Fibroblast of the aortic adventitia (primary cell): ENCODE measurements at regions not wholly inside any gene's neighbourhood (a gene's known extent, or its start where the extent isn't known, plus 50 kb on each side); places are given as distances from the start of the nearest gene placed in this dataset.

ENCODE experiments used
- DNase-seq: peaks from one replicate; pipeline ENCODE4 v3.0.0-alpha.2; 2010; ENCODE audit warnings: low read depth
- H3K4me3 ChIP-seq: 2 replicates; pipeline ENCODE4 v1.5.1; 2011; ENCODE audit warnings: low read depth, mild to moderate bottlenecking, control low read depth, low read length, moderate library complexity
- TF ChIP-seq, protein P1 (sequence below): IDR thresholded peaks from 2 replicates; pipeline ENCODE4 v1.5.1; 2011; ENCODE audit warnings: mild to moderate bottlenecking, low read length, control low read depth, inconsistent platforms; ENCODE audit not compliant: insufficient read depth

- H3K4me3 ChIP-seq: no peak overlapping the region
- DNase-seq: no peak
- TF ChIP-seq, protein P1, sequence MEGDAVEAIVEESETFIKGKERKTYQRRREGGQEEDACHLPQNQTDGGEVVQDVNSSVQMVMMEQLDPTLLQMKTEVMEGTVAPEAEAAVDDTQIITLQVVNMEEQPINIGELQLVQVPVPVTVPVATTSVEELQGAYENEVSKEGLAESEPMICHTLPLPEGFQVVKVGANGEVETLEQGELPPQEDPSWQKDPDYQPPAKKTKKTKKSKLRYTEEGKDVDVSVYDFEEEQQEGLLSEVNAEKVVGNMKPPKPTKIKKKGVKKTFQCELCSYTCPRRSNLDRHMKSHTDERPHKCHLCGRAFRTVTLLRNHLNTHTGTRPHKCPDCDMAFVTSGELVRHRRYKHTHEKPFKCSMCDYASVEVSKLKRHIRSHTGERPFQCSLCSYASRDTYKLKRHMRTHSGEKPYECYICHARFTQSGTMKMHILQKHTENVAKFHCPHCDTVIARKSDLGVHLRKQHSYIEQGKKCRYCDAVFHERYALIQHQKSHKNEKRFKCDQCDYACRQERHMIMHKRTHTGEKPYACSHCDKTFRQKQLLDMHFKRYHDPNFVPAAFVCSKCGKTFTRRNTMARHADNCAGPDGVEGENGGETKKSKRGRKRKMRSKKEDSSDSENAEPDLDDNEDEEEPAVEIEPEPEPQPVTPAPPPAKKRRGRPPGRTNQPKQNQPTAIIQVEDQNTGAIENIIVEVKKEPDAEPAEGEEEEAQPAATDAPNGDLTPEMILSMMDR: no peak
These were observed 244.6 kb downstream of the ARPP21 start for GRCh38 chr3:35883929-35884328.

GRCh38 chr3:35894735-35895134, 255.4 kb downstream of the ARPP21 start:
- no peak overlapping the region for H3K4me3 ChIP-seq
- DNase-seq: peak; percentile 12
- TF ChIP-seq, protein P1: no peak

- TF ChIP-seq, protein P1: no peak
- no peak for DNase-seq
- no peak overlapping the region for H3K4me3 ChIP-seq
These were observed 259.9 kb downstream of the ARPP21 start for GRCh38 chr3:35899245-35899644.

GRCh38 chr3:35900079-35900478, 260.8 kb downstream of the ARPP21 start:
- TF ChIP-seq, protein P1: no peak
- DNase-seq: no peak

GRCh38 chr3:35908366-35909232, 269.3 kb downstream of the ARPP21 start:
- H3K4me3 ChIP-seq: no peak overlapping the region
- peak; percentile 87 for DNase-seq
- TF ChIP-seq, protein P1: peak; percentile 79

More at GRCh38 chr3:35900079-35900478, 260.8 kb downstream of the ARPP21 start:
- no peak overlapping the region for H3K4me3 ChIP-seq

- H3K4me3 ChIP-seq: no peak overlapping the region
- no peak for DNase-seq
- TF ChIP-seq, protein P1: no peak
These were observed 279.8 kb downstream of the ARPP21 start for GRCh38 chr3:35919160-35919559.
